ENCODE measurements at regions not wholly inside any gene's neighbourhood (a gene's known extent, or its start where the extent isn't known, plus 50 kb on each side); places are given as distances from the start of the nearest gene placed in this dataset.

- no peak for TF ChIP-seq GTF2F1 (IDR thresholded peaks at IDR 0.05; ENCODE audit: low read length)
- TF ChIP-seq, protein P1, sequence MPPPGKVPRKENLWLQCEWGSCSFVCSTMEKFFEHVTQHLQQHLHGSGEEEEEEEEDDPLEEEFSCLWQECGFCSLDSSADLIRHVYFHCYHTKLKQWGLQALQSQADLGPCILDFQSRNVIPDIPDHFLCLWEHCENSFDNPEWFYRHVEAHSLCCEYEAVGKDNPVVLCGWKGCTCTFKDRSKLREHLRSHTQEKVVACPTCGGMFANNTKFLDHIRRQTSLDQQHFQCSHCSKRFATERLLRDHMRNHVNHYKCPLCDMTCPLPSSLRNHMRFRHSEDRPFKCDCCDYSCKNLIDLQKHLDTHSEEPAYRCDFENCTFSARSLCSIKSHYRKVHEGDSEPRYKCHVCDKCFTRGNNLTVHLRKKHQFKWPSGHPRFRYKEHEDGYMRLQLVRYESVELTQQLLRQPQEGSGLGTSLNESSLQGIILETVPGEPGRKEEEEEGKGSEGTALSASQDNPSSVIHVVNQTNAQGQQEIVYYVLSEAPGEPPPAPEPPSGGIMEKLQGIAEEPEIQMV (CRISPR knock-in tag; IDR thresholded peaks at IDR 0.05; ENCODE audit: low read depth): no peak
- TF ChIP-seq POLR2A (IDR thresholded peaks at IDR 0.05; ENCODE audit: insufficient read depth in 1 of 2, low read depth in 2 of 2, low read length in 2 of 2): no peak
- no peak for TF ChIP-seq ARID5B (CRISPR knock-in tag; IDR thresholded peaks at IDR 0.05)
- no peak for TF ChIP-seq NCOR1 (IDR thresholded peaks at IDR 0.05; ENCODE audit: borderline replicate concordance, low read length)
Measured at GRCh38 chr4:121564840-121565375, 131.9 kb downstream of the ANXA5 start.
